ENCODE measurements at regions not wholly inside any gene's neighbourhood (a gene's known extent, or its start where the extent isn't known, plus 50 kb on each side); places are given as distances from the start of the nearest gene placed in this dataset.

DNA sequence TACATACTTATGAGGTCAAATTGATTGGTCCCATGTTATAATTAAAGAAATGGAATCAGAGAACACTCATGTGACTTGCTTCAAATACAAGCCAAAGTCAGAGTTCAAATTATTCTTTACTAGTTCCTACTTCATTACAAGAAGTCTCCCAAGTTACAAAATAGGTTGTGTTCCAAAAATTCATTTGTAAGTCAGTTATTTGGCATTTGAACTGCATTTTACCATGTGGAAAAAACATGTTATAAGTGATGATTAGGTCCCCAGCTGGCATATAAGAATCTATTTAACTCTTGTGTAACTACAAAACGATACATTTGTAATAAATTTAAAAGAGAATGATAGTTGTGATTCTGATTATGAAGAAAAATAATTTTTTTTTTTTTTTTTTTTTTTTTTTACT lies 124.1 kb downstream of the DISP1 start:
- TF ChIP-seq, protein P1, sequence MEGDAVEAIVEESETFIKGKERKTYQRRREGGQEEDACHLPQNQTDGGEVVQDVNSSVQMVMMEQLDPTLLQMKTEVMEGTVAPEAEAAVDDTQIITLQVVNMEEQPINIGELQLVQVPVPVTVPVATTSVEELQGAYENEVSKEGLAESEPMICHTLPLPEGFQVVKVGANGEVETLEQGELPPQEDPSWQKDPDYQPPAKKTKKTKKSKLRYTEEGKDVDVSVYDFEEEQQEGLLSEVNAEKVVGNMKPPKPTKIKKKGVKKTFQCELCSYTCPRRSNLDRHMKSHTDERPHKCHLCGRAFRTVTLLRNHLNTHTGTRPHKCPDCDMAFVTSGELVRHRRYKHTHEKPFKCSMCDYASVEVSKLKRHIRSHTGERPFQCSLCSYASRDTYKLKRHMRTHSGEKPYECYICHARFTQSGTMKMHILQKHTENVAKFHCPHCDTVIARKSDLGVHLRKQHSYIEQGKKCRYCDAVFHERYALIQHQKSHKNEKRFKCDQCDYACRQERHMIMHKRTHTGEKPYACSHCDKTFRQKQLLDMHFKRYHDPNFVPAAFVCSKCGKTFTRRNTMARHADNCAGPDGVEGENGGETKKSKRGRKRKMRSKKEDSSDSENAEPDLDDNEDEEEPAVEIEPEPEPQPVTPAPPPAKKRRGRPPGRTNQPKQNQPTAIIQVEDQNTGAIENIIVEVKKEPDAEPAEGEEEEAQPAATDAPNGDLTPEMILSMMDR (IDR thresholded peaks at IDR 0.05) = no peak
- TF ChIP-seq POLR2A (IDR thresholded peaks at IDR 0.05) = no peak
- Histone ChIP-seq H3K9me3 (no peaks in the 10 kb centered on the region), H3K36me3 (ENCODE audit: low read depth, missing control alignments) (no peaks in the 10 kb centered on the region), H3K4me3 (no peak overlapping the region), H3K4me1 (peaks cover 3% of the 10 kb centered on the region), H3K27me3 (no peaks in the 10 kb centered on the region), H3K27ac (no peak overlapping the region)
- intact Hi-C loops (cut with DNase I; ENCODE audit: low total_unique reads) = no loop called here
- no peak for DNase-seq
- 81 to 82% methylated on average over 1 of the region's 1 CpG for WGBS, 2 donors

DNA sequence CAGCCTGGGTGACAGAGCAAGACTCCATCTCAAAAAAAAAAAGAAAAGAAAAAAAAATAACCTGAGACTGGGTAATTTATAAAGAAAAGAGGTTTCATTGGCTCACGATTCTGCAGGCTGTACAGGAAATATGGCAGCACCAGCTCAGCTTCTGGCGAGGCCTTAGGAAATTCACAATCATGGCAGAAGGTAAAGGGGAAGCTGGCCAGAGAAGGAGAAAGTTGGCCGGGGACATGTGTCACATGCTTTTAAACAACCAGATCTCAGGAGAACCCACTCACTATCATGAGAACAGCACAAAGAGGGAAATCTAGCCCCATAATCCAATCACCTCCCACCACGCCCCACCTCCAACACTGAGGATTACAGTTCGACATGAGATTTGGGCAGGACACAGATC lies 125.3 kb downstream of the DISP1 start:
- intact Hi-C loops (cut with DNase I; ENCODE audit: low total_unique reads) = no loop called here
- Histone ChIP-seq H3K4me1 (peaks cover 3% of the 10 kb centered on the region), H3K27me3 (no peaks in the 10 kb centered on the region), H3K27ac (no peak overlapping the region), H3K9me3 (no peaks in the 10 kb centered on the region), H3K36me3 (ENCODE audit: low read depth, missing control alignments) (no peaks in the 10 kb centered on the region), H3K4me3 (no peak overlapping the region)
- no peak for DNase-seq
- TF ChIP-seq, protein P1 (IDR thresholded peaks at IDR 0.05) = no peak
- no peak for TF ChIP-seq POLR2A (IDR thresholded peaks at IDR 0.05)
- WGBS, 2 donors = 83 to 87% methylated on average over 5 of the region's 5 CpGs

DNA sequence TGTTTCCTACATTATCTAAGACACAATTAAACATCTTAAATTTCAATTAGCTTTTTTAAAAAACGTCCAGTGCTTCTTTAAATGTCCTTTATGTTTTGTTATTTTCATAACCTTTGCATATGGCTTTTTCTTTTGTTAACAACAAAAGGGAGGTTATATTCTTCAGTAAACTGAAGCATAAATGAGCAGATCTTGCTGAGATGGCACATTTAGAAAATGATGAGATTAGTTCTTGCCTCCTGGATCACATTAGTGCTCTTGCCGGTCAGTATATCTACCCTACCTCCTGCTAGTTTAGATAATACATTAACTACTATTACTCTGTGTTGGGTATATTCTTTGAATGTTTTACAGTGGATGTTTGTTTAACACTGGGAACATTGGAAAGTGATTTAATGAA lies 126.1 kb downstream of the DISP1 start:
- DNase-seq = no peak
- TF ChIP-seq, protein P1 (IDR thresholded peaks at IDR 0.05) = no peak
- TF ChIP-seq POLR2A (IDR thresholded peaks at IDR 0.05) = no peak
- 70 to 78% methylated on average over 2 of the region's 2 CpGs for WGBS, 2 donors
- H3K9me3 ChIP-seq = no peaks in the 10 kb centered on the region
- H3K36me3 ChIP-seq (ENCODE audit: low read depth, missing control alignments) = no peaks in the 10 kb centered on the region
- H3K4me1 ChIP-seq = peaks cover 3% of the 10 kb centered on the region
- intact Hi-C loops (cut with DNase I; ENCODE audit: low total_unique reads) = no loop called here
- H3K4me3 ChIP-seq = no peak overlapping the region
- no peak overlapping the region for H3K27ac ChIP-seq
- H3K27me3 ChIP-seq = no peaks in the 10 kb centered on the region

DNA sequence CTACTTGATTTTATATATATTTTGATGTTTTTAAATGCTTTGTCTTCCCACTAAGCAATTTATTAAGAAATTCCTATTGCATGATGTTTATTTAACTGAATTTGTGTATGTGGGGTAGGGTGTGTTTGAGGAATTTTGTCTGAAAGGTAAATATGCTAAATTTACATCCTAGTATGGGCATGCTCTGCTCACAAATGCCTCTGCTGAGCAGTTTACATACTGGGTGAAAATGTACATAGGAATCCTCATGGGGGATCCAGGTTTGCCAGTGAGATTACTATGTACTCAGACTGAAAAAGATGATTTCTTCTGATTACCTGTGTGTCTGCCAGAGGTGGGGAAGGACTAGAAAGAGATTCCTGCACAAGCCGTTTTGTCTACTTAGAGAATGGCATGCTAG lies 126.6 kb downstream of the DISP1 start:
- TF ChIP-seq, protein P1 (IDR thresholded peaks at IDR 0.05) = no peak
- no peak for TF ChIP-seq POLR2A (IDR thresholded peaks at IDR 0.05)
- 69 to 100% methylated on average over 1 of the region's 1 CpG for WGBS, 2 donors
- Histone ChIP-seq H3K27me3 (no peaks in the 10 kb centered on the region), H3K9me3 (no peaks in the 10 kb centered on the region), H3K36me3 (ENCODE audit: low read depth, missing control alignments) (no peaks in the 10 kb centered on the region), H3K27ac (no peak overlapping the region), H3K4me3 (no peak overlapping the region), H3K4me1 (peaks cover 3% of the 10 kb centered on the region)
- no peak for DNase-seq
- intact Hi-C loops (cut with DNase I; ENCODE audit: low total_unique reads) = no loop called here

DNA sequence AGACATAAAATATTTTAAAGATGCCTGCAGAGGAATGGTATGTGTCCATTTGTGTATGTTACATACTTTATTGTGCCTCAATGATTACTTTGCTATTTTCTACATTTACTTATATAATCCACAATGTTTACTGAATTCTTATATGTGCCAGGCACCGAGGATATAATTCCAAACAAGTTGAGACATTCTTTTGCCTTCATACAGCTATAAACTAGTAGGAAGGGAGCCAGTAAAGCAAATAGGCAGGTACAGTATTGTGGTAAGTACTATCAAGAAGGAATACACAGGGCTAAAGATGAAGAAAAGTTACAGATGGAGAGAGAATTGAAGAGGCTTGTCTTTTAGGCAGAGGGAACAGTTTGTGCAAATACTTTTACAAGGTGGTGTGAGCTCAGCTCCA lies 131.6 kb downstream of the DISP1 start:
- DNase-seq = no peak
- Histone ChIP-seq H3K4me3 (no peak overlapping the region), H3K36me3 (ENCODE audit: low read depth, missing control alignments) (no peaks in the 10 kb centered on the region), H3K27ac (no peak overlapping the region), H3K27me3 (no peaks in the 10 kb centered on the region), H3K9me3 (no peaks in the 10 kb centered on the region), H3K4me1 (no peaks in the 10 kb centered on the region)
- WGBS, 2 donors = 87 to 92% methylated on average over 1 of the region's 1 CpG
- no peak for TF ChIP-seq POLR2A (IDR thresholded peaks at IDR 0.05)
- TF ChIP-seq, protein P1 (IDR thresholded peaks at IDR 0.05) = no peak
- intact Hi-C loops (cut with DNase I; ENCODE audit: low total_unique reads) = no loop called here

Measured in testis (tissue), 2 donors.